Myocyte (in vitro differentiated cells): ENCODE measurements at regions not wholly inside any gene's neighbourhood (a gene's known extent, or its start where the extent isn't known, plus 50 kb on each side); places are given as distances from the start of the nearest gene placed in this dataset.

Experiments used
- DNase-seq: peaks from one replicate; pipeline ENCODE4 v3.0.0-alpha.2; 2012; ENCODE audit warnings: low read depth

- DNase-seq = no peak
Measured at GRCh38 chr9:84450029-84450428, 109.5 kb upstream of the SLC28A3 start.

- DNase-seq = no peak
Measured at GRCh38 chr9:84456527-84456926, 116.0 kb upstream of the SLC28A3 start.

GRCh38 chr9:84460695-84461094 is 120.1 kb upstream of the SLC28A3 start:
- no peak for DNase-seq

- DNase-seq = no peak
Measured at GRCh38 chr9:84463272-84463671, 122.7 kb upstream of the SLC28A3 start.

- DNase-seq = no peak
Measured at GRCh38 chr9:84466580-84467285, 126.2 kb upstream of the SLC28A3 start.

- DNase-seq = no peak
Measured at GRCh38 chr9:84471816-84472215, 131.3 kb upstream of the SLC28A3 start.

GRCh38 chr9:84478996-84479395 is 138.4 kb upstream of the SLC28A3 start:
- DNase-seq = no peak

GRCh38 chr9:84480071-84480470 is 139.5 kb upstream of the SLC28A3 start:
- no peak for DNase-seq

- DNase-seq = no peak
Measured at GRCh38 chr9:84481231-84481630, 140.7 kb upstream of the SLC28A3 start.

GRCh38 chr9:84481636-84482218 is 141.2 kb upstream of the SLC28A3 start:
- DNase-seq = no peak

- no peak for DNase-seq
Measured at GRCh38 chr9:84482607-84483006, 142.0 kb upstream of the SLC28A3 start.

GRCh38 chr9:84484172-84484571 is 143.6 kb upstream of the SLC28A3 start:
- DNase-seq = no peak

- no peak for DNase-seq
Measured at GRCh38 chr9:84485539-84485938, 145.0 kb upstream of the SLC28A3 start.

- DNase-seq = no peak
Measured at GRCh38 chr9:84486663-84487062, 146.1 kb upstream of the SLC28A3 start.

GRCh38 chr9:84490206-84490841 is 149.8 kb upstream of the SLC28A3 start:
- DNase-seq = no peak

- DNase-seq = no peak
Measured at GRCh38 chr9:84490842-84491325, 150.3 kb upstream of the SLC28A3 start.

- no peak for DNase-seq
Measured at GRCh38 chr9:84492366-84493159, 152.0 kb upstream of the SLC28A3 start.

GRCh38 chr9:84493284-84493947 is 152.9 kb upstream of the SLC28A3 start:
- no peak for DNase-seq

GRCh38 chr9:84499969-84500582 is 159.5 kb upstream of the SLC28A3 start:
- no peak for DNase-seq

GRCh38 chr9:84500826-84501225 is 160.3 kb upstream of the SLC28A3 start:
- DNase-seq = no peak

GRCh38 chr9:84501587-84501986 is 161.0 kb upstream of the SLC28A3 start:
- DNase-seq = no peak
